Fibroblast of lung (primary cell): ENCODE measurements at regions not wholly inside any gene's neighbourhood (a gene's known extent, or its start where the extent isn't known, plus 50 kb on each side); places are given as distances from the start of the nearest gene placed in this dataset.
A peak's percentile ranks its signal among the peaks of the same experiment; 100 is the strongest.

Experiments used
- DNase-seq, 2 donors: peaks; one replicate each; pipeline versions ENCODE4 v3.0.0 to v3.0.0-alpha.2; 2010; ENCODE audit warnings: low read depth in 2 of 2
- H2AFZ ChIP-seq: 2 replicates; pipeline ENCODE4 v1.5.1; 2012; ENCODE audit warnings: low read length, control low read depth, inconsistent platforms
- H3K27ac ChIP-seq: 2 replicates; pipeline ENCODE4 v1.5.1; 2011; ENCODE audit warnings: low read length, control low read depth; ENCODE audit not compliant: insufficient read depth
- H3K27me3 ChIP-seq: 2 replicates; pipeline ENCODE4 v1.5.1; 2011; ENCODE audit warnings: mild to moderate bottlenecking, low read length; ENCODE audit not compliant: control insufficient read depth, insufficient read depth
- H3K36me3 ChIP-seq: 2 replicates; pipeline ENCODE4 v1.5.1; 2011; ENCODE audit warnings: low read length; ENCODE audit not compliant: control insufficient read depth, insufficient read depth
- H3K4me1 ChIP-seq: 2 replicates; pipeline ENCODE4 v1.5.1; 2011; ENCODE audit warnings: low read length; ENCODE audit not compliant: control insufficient read depth, insufficient read depth; ENCODE audit errors: extremely low read depth
- H3K4me2 ChIP-seq: 2 replicates; pipeline ENCODE4 v1.5.1; 2011; ENCODE audit warnings: low read length, control low read depth; ENCODE audit not compliant: insufficient read depth; ENCODE audit errors: extremely low read depth
- H3K4me3 ChIP-seq, 4 experiments: fragments of 200-600 bp in 1 of 4; sonication (generic) in 1 of 4; replicated peaks in 1 of 4; 2 replicates each; pipeline ENCODE4 v1.5.1; 2011 to 2016; ENCODE audit warnings: low read length in 4 of 4, low read depth in 3 of 4, mild to moderate bottlenecking in 3 of 4, control low read depth in 2 of 4, inconsistent platforms in 1 of 4, mixed read lengths in 1 of 4; ENCODE audit not compliant: insufficient read depth in 1 of 4; ENCODE audit errors: control extremely low read depth in 1 of 4
- H3K79me2 ChIP-seq: 2 replicates; pipeline ENCODE4 v1.5.1; 2012; ENCODE audit warnings: mild to moderate bottlenecking, low read length, inconsistent platforms; ENCODE audit not compliant: control insufficient read depth, insufficient read depth
- H3K9ac ChIP-seq: 2 replicates; pipeline ENCODE4 v1.5.1; 2011; ENCODE audit warnings: mild to moderate bottlenecking, low read length, control low read depth; ENCODE audit not compliant: insufficient read depth
- H3K9me3 ChIP-seq: 2 replicates; pipeline ENCODE4 v1.5.1; 2012; ENCODE audit warnings: low read depth, low read length; ENCODE audit not compliant: control insufficient read depth, insufficient read depth
- H4K20me1 ChIP-seq: 2 replicates; pipeline ENCODE4 v1.5.1; 2011; ENCODE audit warnings: low read length; ENCODE audit not compliant: control insufficient read depth, insufficient read depth; ENCODE audit errors: extremely low read depth
- CTCF ChIP-seq, 2 donors: IDR thresholded peaks in 1 of 2; conservative IDR thresholded peaks in 1 of 2; 1 replicate in 1 of 2; 2 replicates in 1 of 2; pipeline ENCODE4 v1.5.1; 2011 to 2012; ENCODE audit warnings: low read length in 2 of 2, control low read depth in 1 of 2, inconsistent platforms in 1 of 2, low read depth in 1 of 2, mild to moderate bottlenecking in 1 of 2
- EZH2 ChIP-seq: IDR thresholded peaks from 2 replicates; pipeline ENCODE4 v1.5.1; 2012; ENCODE audit warnings: low read length, control low read depth, mild to moderate bottlenecking; ENCODE audit errors: missing control alignments

DNA sequence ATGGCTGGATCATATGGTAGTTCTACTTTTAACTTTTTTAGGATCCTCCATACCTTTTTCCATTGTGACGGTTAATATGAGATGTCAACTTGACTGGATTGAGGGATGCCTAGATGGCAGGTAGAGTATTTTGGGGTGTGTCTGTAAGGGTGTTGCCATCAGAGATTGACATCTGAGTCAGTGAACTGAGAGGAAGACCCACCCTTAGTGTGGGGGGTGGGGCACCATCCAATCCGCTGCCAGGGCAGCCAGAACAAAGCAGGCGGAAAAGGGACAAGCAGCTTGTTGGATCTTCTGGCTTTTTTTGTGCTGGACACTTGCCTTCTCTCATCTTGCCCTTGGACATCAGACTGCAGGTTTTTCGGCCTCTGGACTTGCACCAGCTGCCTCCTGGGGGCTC lies 168.5 kb upstream of the CXCL13 start:
- TF ChIP-seq CTCF (conservative IDR thresholded peaks at IDR 0.05 in 1 of 2, IDR thresholded peaks at IDR 0.05 in 1 of 2; ENCODE audit: low read depth in 1 of 2, low read length in 2 of 2), result no peak
- TF ChIP-seq EZH2, result no peak
- no peaks in the 10 kb centered on the region for H3K9me3 ChIP-seq
- H3K4me1 ChIP-seq, result no peaks in the 10 kb centered on the region
- DNase-seq, result no peak
- H3K9ac ChIP-seq, result no peak overlapping the region
- H3K36me3 ChIP-seq, result no peaks in the 10 kb centered on the region
- no peak overlapping the region for H3K4me2 ChIP-seq
- peaks cover 5% of the 10 kb centered on the region for H3K27me3 ChIP-seq
- no peak overlapping the region for H3K4me3 ChIP-seq
- H4K20me1 ChIP-seq, result no peaks in the 10 kb centered on the region
- no peak overlapping the region for H3K27ac ChIP-seq
- H3K79me2 ChIP-seq, result no peaks in the 10 kb centered on the region
- H2AFZ ChIP-seq, result no peak overlapping the region

GRCh38 chr4:77438549-77438948 lies 167.1 kb upstream of the CXCL13 start:
- Histone ChIP-seq H3K4me2 (no peak overlapping the region), H3K9me3 (no peaks in the 10 kb centered on the region), H3K4me1 (no peaks in the 10 kb centered on the region), H3K79me2 (no peaks in the 10 kb centered on the region), H3K9ac (no peak overlapping the region), H2AFZ (no peak overlapping the region), H3K4me3 (no peak overlapping the region), H3K27me3 (peaks cover 5% of the 10 kb centered on the region), H4K20me1 (no peaks in the 10 kb centered on the region), H3K27ac (no peak overlapping the region), H3K36me3 (no peaks in the 10 kb centered on the region)
- DNase-seq, result no peak
- TF ChIP-seq EZH2, result no peak
- no peak for TF ChIP-seq CTCF (conservative IDR thresholded peaks at IDR 0.05 in 1 of 2, IDR thresholded peaks at IDR 0.05 in 1 of 2; ENCODE audit: low read depth in 1 of 2, low read length in 2 of 2)

DNA sequence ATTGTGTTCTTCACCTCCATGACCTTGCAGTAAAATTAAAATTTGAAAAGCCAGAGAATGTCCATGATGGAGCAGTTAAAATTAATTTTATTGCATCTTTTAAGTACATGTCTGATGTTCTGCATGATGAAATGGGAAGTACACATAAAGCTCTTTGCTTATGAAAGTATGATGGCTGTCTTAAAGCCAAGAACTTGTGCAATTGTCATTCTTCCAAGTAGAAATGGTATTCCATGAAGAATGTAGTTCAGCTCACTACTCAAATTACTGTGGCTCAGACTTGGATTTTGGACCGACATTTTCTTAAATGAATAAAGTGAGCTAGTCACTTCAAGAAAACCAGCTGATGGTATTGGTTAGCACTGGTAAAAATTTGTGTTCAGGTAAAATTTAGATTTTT lies 161.7 kb upstream of the CXCL13 start:
- Histone ChIP-seq H3K4me2 (no peak overlapping the region), H3K9me3 (no peaks in the 10 kb centered on the region), H3K36me3 (no peaks in the 10 kb centered on the region), H4K20me1 (no peaks in the 10 kb centered on the region), H3K9ac (no peak overlapping the region), H3K27ac (no peak overlapping the region), H3K27me3 (no peaks in the 10 kb centered on the region), H3K4me3 (no peak overlapping the region), H2AFZ (no peak overlapping the region), H3K4me1 (no peaks in the 10 kb centered on the region), H3K79me2 (no peaks in the 10 kb centered on the region)
- TF ChIP-seq EZH2 (no peak), CTCF (conservative IDR thresholded peaks at IDR 0.05 in 1 of 2, IDR thresholded peaks at IDR 0.05 in 1 of 2; ENCODE audit: low read depth in 1 of 2, low read length in 2 of 2) (no peak)
- DNase-seq, result peak; percentile 11 to 86
